ENCODE measurements at regions not wholly inside any gene's neighbourhood (a gene's known extent, or its start where the extent isn't known, plus 50 kb on each side); places are given as distances from the start of the nearest gene placed in this dataset.

DNA sequence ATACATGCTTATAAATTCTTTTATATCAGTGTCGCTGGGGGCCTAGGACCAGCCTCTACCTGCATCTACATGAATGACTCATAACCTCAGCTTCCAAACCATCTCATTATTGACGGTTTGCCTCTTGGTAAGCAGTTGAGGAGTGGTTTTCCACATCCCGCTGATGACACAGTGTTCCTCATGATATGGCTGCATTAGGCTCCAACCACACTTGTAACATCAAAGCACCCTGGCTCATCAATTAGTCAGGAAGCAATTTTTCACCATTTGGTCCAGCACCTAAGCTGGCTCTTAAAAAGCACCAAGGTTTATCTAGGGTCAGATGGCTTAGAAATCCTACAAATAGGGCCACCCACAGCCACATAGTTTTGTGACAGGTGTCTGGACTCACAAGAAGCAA is 402.4 kb downstream of the ARHGEF28 start:
- DNase-seq (ENCODE audit: insufficient read length, low spot score) (no peak), FAIRE-seq (no peak)
- TF ChIP-seq TAF1 (IDR thresholded peaks at IDR 0.05; ENCODE audit: low read depth, low read length): no peak
- TF ChIP-seq SPI1 (IDR thresholded peaks at IDR 0.05; ENCODE audit: low read depth, low read length): no peak
- TF ChIP-seq POU2F2 (IDR thresholded peaks at IDR 0.05; ENCODE audit: low read depth, low read length): no peak
- TF ChIP-seq PAX5 (IDR thresholded peaks at IDR 0.05; ENCODE audit: insufficient read depth, low read length, severe bottlenecking): no peak
- TF ChIP-seq POLR2AphosphoS5 (IDR thresholded peaks at IDR 0.05; ENCODE audit: low read depth, low read length): no peak
- no peak for TF ChIP-seq POLR2A (IDR thresholded peaks at IDR 0.05; ENCODE audit: low read depth, low read length)

DNA sequence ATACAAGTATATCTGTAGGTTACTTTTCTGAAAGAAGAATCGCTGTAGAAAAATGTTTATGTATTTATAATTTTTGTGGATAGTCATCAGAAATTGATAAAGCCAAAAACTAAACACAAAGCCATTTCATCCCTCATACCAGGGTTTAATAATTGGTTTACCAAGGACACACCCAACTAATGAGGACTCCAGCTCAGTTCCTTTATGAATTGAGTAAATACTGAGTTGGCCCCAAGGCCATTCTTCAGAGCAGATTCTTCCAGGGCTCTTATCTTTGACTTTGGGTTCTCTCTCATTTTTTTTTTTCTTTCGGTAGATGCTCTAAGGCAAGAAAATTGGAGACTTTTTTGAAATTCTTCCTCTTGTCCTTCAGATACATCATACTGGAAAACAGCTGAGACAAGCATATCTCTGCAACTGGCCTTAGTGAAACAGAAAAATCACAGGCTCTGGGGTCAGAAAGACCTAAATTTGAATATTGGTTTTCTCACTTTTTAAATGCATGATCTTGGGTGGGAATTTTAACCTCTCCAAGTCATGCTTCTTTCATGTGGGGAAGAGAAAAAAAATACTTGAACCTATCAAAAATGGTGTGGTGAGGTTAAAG is 401.8 kb downstream of the ARHGEF28 start:
- no peak for DNase-seq (ENCODE audit: insufficient read length, low spot score)
- FAIRE-seq: no peak
- TF ChIP-seq PAX5 (IDR thresholded peaks at IDR 0.05; ENCODE audit: insufficient read depth, low read length, severe bottlenecking): no peak
- TF ChIP-seq POLR2A (IDR thresholded peaks at IDR 0.05; ENCODE audit: low read depth, low read length): no peak
- no peak for TF ChIP-seq TAF1 (IDR thresholded peaks at IDR 0.05; ENCODE audit: low read depth, low read length)
- no peak for TF ChIP-seq POLR2AphosphoS5 (IDR thresholded peaks at IDR 0.05; ENCODE audit: low read depth, low read length)
- no peak for TF ChIP-seq POU2F2 (IDR thresholded peaks at IDR 0.05; ENCODE audit: low read depth, low read length)
- no peak for TF ChIP-seq SPI1 (IDR thresholded peaks at IDR 0.05; ENCODE audit: low read depth, low read length)

DNA sequence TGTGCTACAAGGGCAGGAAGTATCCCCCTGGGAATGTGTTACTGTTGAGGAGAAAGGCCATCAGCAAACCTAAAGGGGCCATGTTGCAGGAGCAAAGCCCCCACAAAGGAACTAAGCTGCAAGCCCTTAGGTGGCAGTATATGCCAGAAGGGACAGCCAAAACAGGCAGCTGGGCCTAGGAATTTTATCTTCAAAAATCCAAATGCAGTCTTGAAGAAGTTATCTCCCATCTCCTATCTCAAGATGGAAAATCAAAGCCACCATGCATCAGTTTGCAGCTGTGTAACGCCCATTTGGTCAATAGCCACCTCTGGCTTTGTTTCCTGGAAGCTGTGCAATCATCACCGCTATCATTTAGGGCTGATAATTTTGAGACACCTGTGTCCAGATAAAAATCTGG is 400.3 kb downstream of the ARHGEF28 start:
- DNase-seq (ENCODE audit: insufficient read length, low spot score) (no peak), FAIRE-seq (no peak)
- no peak for TF ChIP-seq TAF1 (IDR thresholded peaks at IDR 0.05; ENCODE audit: low read depth, low read length)
- TF ChIP-seq POU2F2 (IDR thresholded peaks at IDR 0.05; ENCODE audit: low read depth, low read length): no peak
- no peak for TF ChIP-seq SPI1 (IDR thresholded peaks at IDR 0.05; ENCODE audit: low read depth, low read length)
- TF ChIP-seq PAX5 (IDR thresholded peaks at IDR 0.05; ENCODE audit: insufficient read depth, low read length, severe bottlenecking): no peak
- TF ChIP-seq POLR2AphosphoS5 (IDR thresholded peaks at IDR 0.05; ENCODE audit: low read depth, low read length): no peak

DNA sequence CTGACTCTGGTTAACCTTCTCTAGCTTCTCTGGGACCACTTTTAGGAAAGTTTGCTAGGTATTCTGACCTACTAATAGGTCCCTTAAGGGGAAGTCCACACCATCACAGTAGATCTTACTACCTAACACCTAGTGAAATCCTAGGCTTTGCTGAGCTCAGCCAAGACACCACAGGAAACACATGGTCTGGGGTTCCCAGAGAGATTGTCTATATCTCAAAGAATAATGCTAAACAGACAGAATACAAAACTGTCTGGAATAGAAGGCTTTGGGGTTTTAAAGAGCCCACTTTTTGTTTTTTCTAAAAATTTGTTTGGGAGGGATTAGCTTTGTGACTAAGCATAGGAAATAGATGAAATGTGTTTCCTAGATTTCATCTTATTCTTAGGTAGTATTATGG is 395.1 kb downstream of the ARHGEF28 start:
- TF ChIP-seq SPI1 (IDR thresholded peaks at IDR 0.05; ENCODE audit: low read depth, low read length): no peak
- TF ChIP-seq POLR2A (IDR thresholded peaks at IDR 0.05; ENCODE audit: low read depth, low read length): no peak
- TF ChIP-seq POU2F2 (IDR thresholded peaks at IDR 0.05; ENCODE audit: low read depth, low read length): no peak
- no peak for TF ChIP-seq TAF1 (IDR thresholded peaks at IDR 0.05; ENCODE audit: low read depth, low read length)
- no peak for TF ChIP-seq POLR2AphosphoS5 (IDR thresholded peaks at IDR 0.05; ENCODE audit: low read depth, low read length)
- TF ChIP-seq PAX5 (IDR thresholded peaks at IDR 0.05; ENCODE audit: insufficient read depth, low read length, severe bottlenecking): no peak
- DNase-seq (ENCODE audit: insufficient read length, low spot score) (no peak), FAIRE-seq (no peak)

DNA sequence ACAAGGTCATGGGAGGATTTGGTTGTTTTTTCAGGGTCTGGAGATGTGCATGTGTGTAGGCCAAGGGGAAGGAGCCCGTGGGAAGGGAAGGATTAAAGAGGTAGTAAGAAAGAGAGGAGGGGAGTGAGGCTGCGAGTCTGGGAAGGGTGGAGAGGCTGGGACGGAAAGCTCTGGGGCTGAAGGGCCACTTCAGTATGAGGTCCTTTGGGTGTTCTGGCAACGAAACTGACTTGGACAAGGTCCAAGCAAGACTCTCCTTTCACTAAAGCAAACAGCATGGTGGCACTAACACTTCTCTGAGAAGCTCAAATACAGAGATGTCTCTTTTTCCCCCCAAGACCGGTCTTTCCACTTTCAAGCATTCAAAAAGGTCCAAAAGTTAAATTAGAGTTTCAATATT is 394.5 kb downstream of the ARHGEF28 start:
- no peak for FAIRE-seq
- DNase-seq (ENCODE audit: insufficient read length, low spot score): no peak
- TF ChIP-seq POLR2A (IDR thresholded peaks at IDR 0.05; ENCODE audit: low read depth, low read length) (no peak), PAX5 (IDR thresholded peaks at IDR 0.05; ENCODE audit: insufficient read depth, low read length, severe bottlenecking) (no peak), POLR2AphosphoS5 (IDR thresholded peaks at IDR 0.05; ENCODE audit: low read depth, low read length) (no peak), TAF1 (IDR thresholded peaks at IDR 0.05; ENCODE audit: low read depth, low read length) (no peak), POU2F2 (IDR thresholded peaks at IDR 0.05; ENCODE audit: low read depth, low read length) (no peak), SPI1 (IDR thresholded peaks at IDR 0.05; ENCODE audit: low read depth, low read length) (no peak)

- no peak for FAIRE-seq
Measured at GRCh38 chr5:74019923-74020322, 393.9 kb downstream of the ARHGEF28 start.

GRCh38 chr5:74017786-74018211 is 391.8 kb downstream of the ARHGEF28 start:
- TF ChIP-seq SPI1 (IDR thresholded peaks at IDR 0.05; ENCODE audit: low read depth, low read length) (no peak), POU2F2 (IDR thresholded peaks at IDR 0.05; ENCODE audit: low read depth, low read length) (no peak), POLR2AphosphoS5 (IDR thresholded peaks at IDR 0.05; ENCODE audit: low read depth, low read length) (no peak), POLR2A (IDR thresholded peaks at IDR 0.05; ENCODE audit: low read depth, low read length) (no peak)
- no peak for FAIRE-seq
- no peak for DNase-seq (ENCODE audit: insufficient read length, low spot score)

More at GRCh38 chr5:74019923-74020322, 393.9 kb downstream of the ARHGEF28 start:
- DNase-seq (ENCODE audit: insufficient read length, low spot score): no peak
- TF ChIP-seq TAF1 (IDR thresholded peaks at IDR 0.05; ENCODE audit: low read depth, low read length): no peak
- TF ChIP-seq POU2F2 (IDR thresholded peaks at IDR 0.05; ENCODE audit: low read depth, low read length): no peak
- TF ChIP-seq SPI1 (IDR thresholded peaks at IDR 0.05; ENCODE audit: low read depth, low read length): no peak
- no peak for TF ChIP-seq PAX5 (IDR thresholded peaks at IDR 0.05; ENCODE audit: insufficient read depth, low read length, severe bottlenecking)
- no peak for TF ChIP-seq POLR2A (IDR thresholded peaks at IDR 0.05; ENCODE audit: low read depth, low read length)
- no peak for TF ChIP-seq POLR2AphosphoS5 (IDR thresholded peaks at IDR 0.05; ENCODE audit: low read depth, low read length)

DNA sequence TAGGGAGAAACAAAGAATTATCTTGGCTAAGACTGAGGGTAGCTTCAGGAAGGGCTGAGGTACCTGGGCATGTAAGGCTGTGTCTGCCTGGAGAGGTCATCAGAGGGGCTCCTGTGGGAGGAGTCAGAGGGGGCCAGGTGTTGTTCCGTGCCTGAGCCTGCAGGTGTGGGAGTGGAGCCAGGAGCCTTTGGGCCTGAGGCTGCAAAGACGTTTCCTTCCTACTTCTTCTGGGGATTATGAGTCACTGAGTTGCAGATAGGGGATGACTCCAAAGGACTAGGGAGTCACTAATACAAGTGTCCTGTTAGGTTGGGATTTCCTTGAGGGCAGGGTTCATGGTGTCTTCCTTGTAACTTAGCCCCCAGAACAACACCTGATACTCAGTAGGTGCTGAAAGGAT is 391.1 kb downstream of the ARHGEF28 start:
- DNase-seq (ENCODE audit: insufficient read length, low spot score) (no peak), FAIRE-seq (no peak)
- TF ChIP-seq SPI1 (IDR thresholded peaks at IDR 0.05; ENCODE audit: low read depth, low read length): no peak
- no peak for TF ChIP-seq POLR2AphosphoS5 (IDR thresholded peaks at IDR 0.05; ENCODE audit: low read depth, low read length)
- no peak for TF ChIP-seq POLR2A (IDR thresholded peaks at IDR 0.05; ENCODE audit: low read depth, low read length)

DNA sequence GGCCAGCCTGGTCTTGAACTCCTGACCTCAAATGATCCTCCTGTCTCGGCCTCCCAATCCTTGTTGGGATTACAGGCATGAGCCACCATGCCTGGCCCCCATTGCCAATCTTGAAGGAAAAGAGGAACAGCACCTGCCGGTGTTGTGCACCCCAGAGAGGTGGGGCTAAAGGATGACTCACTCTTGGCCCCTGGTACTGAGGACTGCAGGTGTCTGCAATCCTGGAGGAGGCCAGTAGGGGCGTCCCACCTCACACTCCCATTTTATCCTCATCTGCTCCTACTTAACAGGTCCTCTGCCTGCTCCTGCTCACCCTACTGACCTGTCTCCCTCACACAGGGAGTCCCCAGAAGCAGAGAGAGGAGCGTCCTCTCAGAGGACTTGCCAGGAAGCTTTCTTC is 390.4 kb downstream of the ARHGEF28 start:
- no peak for DNase-seq (ENCODE audit: insufficient read length, low spot score)
- TF ChIP-seq POLR2A (IDR thresholded peaks at IDR 0.05; ENCODE audit: low read depth, low read length): no peak
- TF ChIP-seq SPI1 (IDR thresholded peaks at IDR 0.05; ENCODE audit: low read depth, low read length): 0 out of 2 replicates have a peak, but pooled peaks have one; percentile 22
- no peak for TF ChIP-seq POLR2AphosphoS5 (IDR thresholded peaks at IDR 0.05; ENCODE audit: low read depth, low read length)
- TF ChIP-seq PAX5 (IDR thresholded peaks at IDR 0.05; ENCODE audit: insufficient read depth, low read length, severe bottlenecking): no peak
- FAIRE-seq: no peak

DNA sequence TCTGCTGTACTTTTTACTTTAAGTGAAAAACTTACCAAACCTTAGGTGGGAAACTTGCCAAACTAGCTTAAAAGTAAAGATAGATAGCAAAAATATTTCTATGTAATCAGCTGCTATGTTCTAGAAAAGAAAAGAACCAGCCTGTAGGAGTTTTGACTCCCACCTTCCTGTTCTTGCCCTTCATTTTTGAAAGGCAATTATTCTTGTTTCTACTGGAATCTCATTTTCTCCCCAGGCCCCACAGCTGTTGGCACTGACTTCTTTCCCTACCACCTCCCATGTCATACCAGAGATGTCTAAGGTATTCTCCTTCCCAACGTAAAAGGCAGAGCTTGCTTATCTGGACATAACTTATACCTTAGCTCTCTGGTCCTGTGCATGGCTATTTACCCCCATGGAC is 389.7 kb downstream of the ARHGEF28 start:
- DNase-seq (ENCODE audit: insufficient read length, low spot score): no peak
- FAIRE-seq: no peak
- TF ChIP-seq POLR2A (IDR thresholded peaks at IDR 0.05; ENCODE audit: low read depth, low read length): no peak
- no peak for TF ChIP-seq PAX5 (IDR thresholded peaks at IDR 0.05; ENCODE audit: insufficient read depth, low read length, severe bottlenecking)
- no peak for TF ChIP-seq POU2F2 (IDR thresholded peaks at IDR 0.05; ENCODE audit: low read depth, low read length)
- TF ChIP-seq POLR2AphosphoS5 (IDR thresholded peaks at IDR 0.05; ENCODE audit: low read depth, low read length): no peak
- TF ChIP-seq SPI1 (IDR thresholded peaks at IDR 0.05; ENCODE audit: low read depth, low read length): no peak
- TF ChIP-seq TAF1 (IDR thresholded peaks at IDR 0.05; ENCODE audit: low read depth, low read length): no peak

Data from GM12891 (cell line).